CD4-positive, alpha-beta T cell (primary cell): ENCODE measurements at regions not wholly inside any gene's neighbourhood (a gene's known extent, or its start where the extent isn't known, plus 50 kb on each side); places are given as distances from the start of the nearest gene placed in this dataset.
"Not testable (repeated sequence)": the region's sequence is repeated elsewhere in the genome, so short reads cannot be mapped to it uniquely, and the experiment has no call there.

Source experiments
- ATAC-seq: fragments of 200-7000 bp; cut with Tn5 transposase; one replicate; pipeline ENCODE4 v1.10.0; 2022; ENCODE audit warnings: mild to moderate bottlenecking; ENCODE audit not compliant: poor library complexity
- CTCF ChIA-PET: fragments of 350-600 bp; sonication (Branson Sonifier 250); formaldehyde crosslinking; loops from one replicate; lab custom pipeline; 2021; ENCODE audit warnings: antibody characterized with exemption, inconsistent platforms; lab: Charles Lee
- POLR2A ChIA-PET: fragments of 350-600 bp; sonication (Branson Sonifier 250); formaldehyde crosslinking; loops from one replicate; lab custom pipeline; 2021; ENCODE audit warnings: antibody characterized with exemption, inconsistent platforms; lab: Charles Lee
- DNase-seq, 14 experiments: peaks; one replicate each; pipeline ENCODE4 v3.0.0-alpha.2; 2013 to 2020; ENCODE audit warnings: mixed read lengths in 2 of 14
- H3K27ac ChIP-seq, 2 donors: one replicate each; pipeline versions ENCODE4 v1.5.1 to v1.7.0; 2013; ENCODE audit warnings: low read length in 2 of 2, low read depth in 1 of 2, mild to moderate bottlenecking in 1 of 2
- H3K27me3 ChIP-seq, 2 experiments: 1 replicate in 1 of 2; 2 replicates in 1 of 2; pipeline versions ENCODE4 v1.6.1 to v1.7.0; 2013; ENCODE audit warnings: low read length in 2 of 2, control low read depth in 1 of 2, mild to moderate bottlenecking in 1 of 2, moderate library complexity in 1 of 2; ENCODE audit not compliant: insufficient read depth in 2 of 2, control insufficient read depth in 1 of 2
- H3K36me3 ChIP-seq: one replicate; pipeline ENCODE4 v1.6.1; 2013; ENCODE audit warnings: low read length, control low read depth; ENCODE audit not compliant: insufficient read depth
- H3K4me1 ChIP-seq: one replicate; pipeline ENCODE4 v1.6.1; 2013; ENCODE audit warnings: low read length, control low read depth; ENCODE audit not compliant: insufficient read depth
- H3K4me3 ChIP-seq: one replicate; pipeline ENCODE4 v1.5.1; 2013; ENCODE audit warnings: mild to moderate bottlenecking, low read length, moderate library complexity
- H3K9me3 ChIP-seq, 2 experiments: 1 replicate in 1 of 2; 2 replicates in 1 of 2; pipeline versions ENCODE4 v1.6.1 to v1.7.0; 2013; ENCODE audit warnings: low read length in 2 of 2, mild to moderate bottlenecking in 2 of 2, control low read depth in 1 of 2, moderate library complexity in 1 of 2; ENCODE audit not compliant: control insufficient read depth in 1 of 2, insufficient read depth in 1 of 2
- H3K27ac Mint-ChIP-seq: one replicate; pipeline ENCODE4 v1.8.0; 2020; ENCODE audit warnings: mixed read lengths
- H3K27me3 Mint-ChIP-seq: one replicate; pipeline ENCODE4 v1.8.0; 2021; ENCODE audit warnings: mixed read lengths
- H3K36me3 Mint-ChIP-seq: one replicate; pipeline ENCODE4 v1.8.0; 2021; ENCODE audit warnings: low read depth, mixed read lengths
- H3K4me1 Mint-ChIP-seq: one replicate; pipeline ENCODE4 v1.8.0; 2021; ENCODE audit warnings: low read depth, mixed read lengths
- H3K4me3 Mint-ChIP-seq: one replicate; pipeline ENCODE4 v1.8.0; 2020; ENCODE audit warnings: mild to moderate bottlenecking, mixed read lengths
- H3K9me3 Mint-ChIP-seq: one replicate; pipeline ENCODE4 v1.8.0; 2020; ENCODE audit warnings: mixed read lengths
- CTCF ChIP-seq: fragments of 200-600 bp; IDR thresholded peaks from one replicate; pipeline ENCODE4 v1.8.0; 2022; ENCODE audit warnings: antibody characterized with exemption, mild to moderate bottlenecking
- intact Hi-C, 2 experiments: fragments of 100-400 bp; cut with DNase I in 1 of 2; cut with micrococcal nuclease in 1 of 2; formaldehyde crosslinking; loops; one replicate each; pipeline versions ENCODE4 v1.15.1 to v1.9.0; 2023 to 2025; cut with DNase I, micrococcal nuclease

- H3K27ac Mint-ChIP-seq, H3K4me3 ChIP-seq, H3K36me3 ChIP-seq, ATAC-seq, DNase-seq, H3K4me3 Mint-ChIP-seq, intact Hi-C loops, H3K27ac ChIP-seq, POLR2A ChIA-PET, H3K4me1 Mint-ChIP-seq, CTCF ChIA-PET, H3K27me3 Mint-ChIP-seq, H3K4me1 ChIP-seq, H3K27me3 ChIP-seq: not testable (repeated sequence)
- H3K9me3 ChIP-seq, result peaks cover 33 to 82% of the 10 kb centered on the region in 2 experiments
- peaks cover 13% of the 10 kb centered on the region for H3K36me3 Mint-ChIP-seq
- peaks cover 28% of the 10 kb centered on the region for H3K9me3 Mint-ChIP-seq
Measured at GRCh38 chrY:10958122-10958521, 1430.4 kb downstream of the TSPY10 start.

GRCh38 chrY:10973422-10973821 is 1445.7 kb downstream of the TSPY10 start:
- H3K4me1 Mint-ChIP-seq, result no peaks in the 10 kb centered on the region
- Histone ChIP-seq H3K4me3 (no peak overlapping the region), H3K27me3 (no peaks in the 10 kb centered on the region), H3K27ac (no peak overlapping the region), H3K36me3 (no peaks in the 10 kb centered on the region), H3K4me1 (no peaks in the 10 kb centered on the region), H3K9me3 (peaks cover 34 to 94% of the 10 kb centered on the region in 2 experiments)
- ATAC-seq (no peak), DNase-seq (no peak)
- CTCF ChIA-PET, result no interaction called here
- TF ChIP-seq CTCF, result no peak
- peaks cover 34% of the 10 kb centered on the region for H3K9me3 Mint-ChIP-seq
- no peak overlapping the region for H3K27ac Mint-ChIP-seq
- H3K4me3 Mint-ChIP-seq, result no peak overlapping the region
- H3K36me3 Mint-ChIP-seq, result peaks cover 9% of the 10 kb centered on the region
- POLR2A ChIA-PET, result no interaction called here
- intact Hi-C loops, result no loop called here
- no peaks in the 10 kb centered on the region for H3K27me3 Mint-ChIP-seq

- H3K27ac Mint-ChIP-seq, result no peak overlapping the region
- no peak for ATAC-seq
- ChIA-PET CTCF (no interaction called here), POLR2A (no interaction called here)
- intact Hi-C loops, result no loop called here
- peaks cover 38 to 100% of the 10 kb centered on the region in 2 experiments for H3K9me3 ChIP-seq
- H3K4me1 ChIP-seq, result no peaks in the 10 kb centered on the region
- no peak overlapping the region for H3K4me3 ChIP-seq
- TF ChIP-seq CTCF, result no peak
- no peak for DNase-seq
- peaks cover 42% of the 10 kb centered on the region for H3K36me3 Mint-ChIP-seq
- H3K4me1 Mint-ChIP-seq, result no peaks in the 10 kb centered on the region
- no peaks in the 10 kb centered on the region for H3K36me3 ChIP-seq
- no peak overlapping the region for H3K4me3 Mint-ChIP-seq
- no peaks in the 10 kb centered on the region for H3K27me3 ChIP-seq
- no peaks in the 10 kb centered on the region for H3K27me3 Mint-ChIP-seq
- no peak overlapping the region for H3K27ac ChIP-seq
- peaks cover 49% of the 10 kb centered on the region for H3K9me3 Mint-ChIP-seq
Measured at GRCh38 chrY:10986655-10987054, 1459.0 kb downstream of the TSPY10 start.

GRCh38 chrY:10987626-10988025 is 1459.9 kb downstream of the TSPY10 start:
- no peak for ATAC-seq
- H3K27ac Mint-ChIP-seq, result no peak overlapping the region
- H3K9me3 ChIP-seq, result peaks cover 36 to 100% of the 10 kb centered on the region in 2 experiments

More at GRCh38 chrY:10987626-10988025, 1459.9 kb downstream of the TSPY10 start:
- no peak for TF ChIP-seq CTCF
- H3K27me3 Mint-ChIP-seq, result no peaks in the 10 kb centered on the region
- no peak for DNase-seq
- Histone ChIP-seq H3K27ac (no peak overlapping the region), H3K4me1 (no peaks in the 10 kb centered on the region), H3K27me3 (no peaks in the 10 kb centered on the region), H3K36me3 (no peaks in the 10 kb centered on the region), H3K4me3 (no peak overlapping the region)
- no peak overlapping the region for H3K4me3 Mint-ChIP-seq
- peaks cover 40% of the 10 kb centered on the region for H3K36me3 Mint-ChIP-seq
- ChIA-PET CTCF (no interaction called here), POLR2A (no interaction called here)
- no peaks in the 10 kb centered on the region for H3K4me1 Mint-ChIP-seq
- intact Hi-C loops, result no loop called here
- H3K9me3 Mint-ChIP-seq, result peaks cover 51% of the 10 kb centered on the region
